HL-60 (cell line): ENCODE measurements at regions not wholly inside any gene's neighbourhood (a gene's known extent, or its start where the extent isn't known, plus 50 kb on each side); places are given as distances from the start of the nearest gene placed in this dataset.

Experiments
- DNase-seq, 2 experiments: peaks; one replicate each; pipeline ENCODE4 v3.0.0-alpha.2; 2010 to 2020; ENCODE audit warnings: low read depth in 1 of 2, low spot score in 1 of 2
- H3K27ac ChIP-seq: fragments of 250-450 bp; sonication (Bioruptor Pico); replicated peaks from 2 replicates; pipeline ENCODE4 v1.5.1; 2020; ENCODE audit warnings: mild to moderate bottlenecking, moderate library complexity
- H3K27me3 ChIP-seq: fragments of 250-450 bp; sonication (Bioruptor Pico); 2 replicates; pipeline ENCODE4 v1.5.1; 2021; ENCODE audit warnings: mild to moderate bottlenecking, moderate library complexity; ENCODE audit not compliant: insufficient read depth, poor library complexity, severe bottlenecking
- H3K4me3 ChIP-seq: replicated peaks from 2 replicates; pipeline ENCODE4 v1.5.1; 2011; ENCODE audit warnings: mild to moderate bottlenecking, control low read depth, low read length; ENCODE audit not compliant: insufficient read depth
- GABPA ChIP-seq: IDR thresholded peaks from 2 replicates; pipeline ENCODE4 v1.6.1; 2012; ENCODE audit warnings: low read depth
- POLR2AphosphoS5 ChIP-seq: IDR thresholded peaks from 2 replicates; pipeline ENCODE4 v1.6.1; 2012; ENCODE audit warnings: low read depth
- SPI1 ChIP-seq: IDR thresholded peaks from 2 replicates; pipeline ENCODE4 v1.6.1; 2012; ENCODE audit warnings: low read depth, mild to moderate bottlenecking, borderline replicate concordance
- TF ChIP-seq, protein P1 (sequence below): IDR thresholded peaks from one replicate; pipeline ENCODE4 v1.5.1; 2011; ENCODE audit warnings: low read length, control low read depth, inconsistent platforms; ENCODE audit not compliant: insufficient read depth
- TF ChIP-seq, protein P2 (sequence below): IDR thresholded peaks from 2 replicates; pipeline ENCODE4 v1.6.1; 2012; ENCODE audit warnings: low read depth; ENCODE audit not compliant: insufficient replicate concordance

DNA sequence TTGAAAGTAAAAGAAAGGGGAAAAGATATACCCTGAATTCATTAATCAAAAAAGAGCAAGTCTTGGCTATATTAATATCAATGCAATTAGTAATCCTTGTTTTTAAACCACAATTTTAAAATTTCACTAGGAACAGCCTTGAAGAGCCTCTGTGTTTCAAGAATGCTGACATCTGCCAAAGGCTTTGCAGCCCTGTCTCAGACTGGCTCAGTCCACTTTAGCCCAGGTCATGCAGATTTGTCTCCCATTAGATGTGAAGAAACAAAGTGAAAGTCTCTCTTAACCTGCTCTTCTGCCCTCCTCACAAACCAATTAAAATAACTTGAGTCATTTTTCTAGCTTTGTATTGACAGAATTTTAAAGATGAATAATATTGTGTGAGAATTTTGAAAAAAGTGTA, 102.7 kb upstream of the CARMIL1 start:
- H3K4me3 ChIP-seq = no peak overlapping the region
- DNase-seq = no peak
- H3K27me3 ChIP-seq = no peaks in the 10 kb centered on the region
- TF ChIP-seq, protein P1, sequence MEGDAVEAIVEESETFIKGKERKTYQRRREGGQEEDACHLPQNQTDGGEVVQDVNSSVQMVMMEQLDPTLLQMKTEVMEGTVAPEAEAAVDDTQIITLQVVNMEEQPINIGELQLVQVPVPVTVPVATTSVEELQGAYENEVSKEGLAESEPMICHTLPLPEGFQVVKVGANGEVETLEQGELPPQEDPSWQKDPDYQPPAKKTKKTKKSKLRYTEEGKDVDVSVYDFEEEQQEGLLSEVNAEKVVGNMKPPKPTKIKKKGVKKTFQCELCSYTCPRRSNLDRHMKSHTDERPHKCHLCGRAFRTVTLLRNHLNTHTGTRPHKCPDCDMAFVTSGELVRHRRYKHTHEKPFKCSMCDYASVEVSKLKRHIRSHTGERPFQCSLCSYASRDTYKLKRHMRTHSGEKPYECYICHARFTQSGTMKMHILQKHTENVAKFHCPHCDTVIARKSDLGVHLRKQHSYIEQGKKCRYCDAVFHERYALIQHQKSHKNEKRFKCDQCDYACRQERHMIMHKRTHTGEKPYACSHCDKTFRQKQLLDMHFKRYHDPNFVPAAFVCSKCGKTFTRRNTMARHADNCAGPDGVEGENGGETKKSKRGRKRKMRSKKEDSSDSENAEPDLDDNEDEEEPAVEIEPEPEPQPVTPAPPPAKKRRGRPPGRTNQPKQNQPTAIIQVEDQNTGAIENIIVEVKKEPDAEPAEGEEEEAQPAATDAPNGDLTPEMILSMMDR = no peak
- TF ChIP-seq SPI1 (no peak), GABPA (no peak), POLR2AphosphoS5 (no peak)
- TF ChIP-seq, protein P2, sequence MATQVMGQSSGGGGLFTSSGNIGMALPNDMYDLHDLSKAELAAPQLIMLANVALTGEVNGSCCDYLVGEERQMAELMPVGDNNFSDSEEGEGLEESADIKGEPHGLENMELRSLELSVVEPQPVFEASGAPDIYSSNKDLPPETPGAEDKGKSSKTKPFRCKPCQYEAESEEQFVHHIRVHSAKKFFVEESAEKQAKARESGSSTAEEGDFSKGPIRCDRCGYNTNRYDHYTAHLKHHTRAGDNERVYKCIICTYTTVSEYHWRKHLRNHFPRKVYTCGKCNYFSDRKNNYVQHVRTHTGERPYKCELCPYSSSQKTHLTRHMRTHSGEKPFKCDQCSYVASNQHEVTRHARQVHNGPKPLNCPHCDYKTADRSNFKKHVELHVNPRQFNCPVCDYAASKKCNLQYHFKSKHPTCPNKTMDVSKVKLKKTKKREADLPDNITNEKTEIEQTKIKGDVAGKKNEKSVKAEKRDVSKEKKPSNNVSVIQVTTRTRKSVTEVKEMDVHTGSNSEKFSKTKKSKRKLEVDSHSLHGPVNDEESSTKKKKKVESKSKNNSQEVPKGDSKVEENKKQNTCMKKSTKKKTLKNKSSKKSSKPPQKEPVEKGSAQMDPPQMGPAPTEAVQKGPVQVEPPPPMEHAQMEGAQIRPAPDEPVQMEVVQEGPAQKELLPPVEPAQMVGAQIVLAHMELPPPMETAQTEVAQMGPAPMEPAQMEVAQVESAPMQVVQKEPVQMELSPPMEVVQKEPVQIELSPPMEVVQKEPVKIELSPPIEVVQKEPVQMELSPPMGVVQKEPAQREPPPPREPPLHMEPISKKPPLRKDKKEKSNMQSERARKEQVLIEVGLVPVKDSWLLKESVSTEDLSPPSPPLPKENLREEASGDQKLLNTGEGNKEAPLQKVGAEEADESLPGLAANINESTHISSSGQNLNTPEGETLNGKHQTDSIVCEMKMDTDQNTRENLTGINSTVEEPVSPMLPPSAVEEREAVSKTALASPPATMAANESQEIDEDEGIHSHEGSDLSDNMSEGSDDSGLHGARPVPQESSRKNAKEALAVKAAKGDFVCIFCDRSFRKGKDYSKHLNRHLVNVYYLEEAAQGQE = no peak
- no peak overlapping the region for H3K27ac ChIP-seq

DNA sequence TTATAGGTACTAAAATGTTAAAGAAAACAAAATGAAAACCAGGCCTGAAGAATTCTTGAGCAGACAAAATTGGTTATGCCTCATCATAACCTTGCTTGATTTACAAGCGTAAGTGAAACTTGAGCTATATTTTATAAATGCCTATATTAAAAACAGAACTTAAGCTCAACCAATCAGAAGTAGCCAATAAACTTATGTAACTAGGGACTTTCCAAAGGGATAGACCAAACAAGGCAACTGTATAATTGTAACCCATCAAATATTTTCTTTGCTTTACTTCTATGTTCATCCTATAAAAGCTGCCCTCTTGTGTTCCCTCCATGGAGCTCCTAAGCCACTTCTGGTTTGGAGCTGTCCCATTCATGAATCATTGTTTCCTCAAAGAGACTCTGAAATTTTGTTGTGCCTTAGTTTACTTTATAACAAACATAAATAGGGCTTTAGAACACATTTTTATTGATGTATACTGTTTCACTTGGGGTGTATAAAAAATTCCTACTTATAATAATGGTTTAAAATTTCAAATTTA, 101.6 kb upstream of the CARMIL1 start:
- Histone ChIP-seq H3K4me3 (no peak overlapping the region), H3K27ac (no peak overlapping the region), H3K27me3 (no peaks in the 10 kb centered on the region)
- TF ChIP-seq, protein P2 = no peak
- TF ChIP-seq SPI1 = no peak
- no peak for DNase-seq

DNA sequence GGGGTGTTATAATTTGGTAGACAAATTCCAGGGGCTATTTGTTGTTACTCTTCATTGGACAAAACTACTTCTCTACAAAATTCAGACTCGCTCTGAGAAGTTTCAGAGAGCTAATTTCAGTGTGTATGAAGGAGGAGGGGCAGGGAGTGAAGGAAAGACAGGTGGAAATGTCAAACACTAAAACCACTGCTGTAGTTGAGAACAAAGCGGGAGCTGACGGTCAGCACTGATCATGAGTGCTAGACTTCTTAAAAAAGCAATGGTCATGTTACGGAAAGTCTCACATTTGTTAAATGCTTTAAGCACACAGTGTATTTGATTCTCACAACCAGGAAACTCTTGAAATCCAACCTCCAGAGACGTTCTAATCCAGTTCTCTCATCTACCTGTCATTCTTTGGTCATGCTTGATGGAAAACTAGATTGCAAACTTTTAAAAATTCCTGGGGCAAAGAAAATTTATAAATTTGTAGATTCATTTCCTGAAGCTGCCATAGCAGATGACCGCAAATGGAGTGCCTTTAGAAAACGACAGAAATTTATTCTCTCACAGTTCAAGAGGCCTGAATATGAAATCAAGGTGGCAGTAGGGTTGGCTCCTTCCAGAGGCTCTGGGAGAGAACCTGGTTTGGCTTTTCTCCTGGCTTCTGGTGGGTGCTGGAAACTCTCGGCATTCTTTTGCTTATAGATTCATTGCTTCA, 100.7 kb upstream of the CARMIL1 start:
- no peak overlapping the region for H3K27ac ChIP-seq
- DNase-seq = no peak
- H3K4me3 ChIP-seq = no peak overlapping the region
- TF ChIP-seq GABPA = no peak
- no peak for TF ChIP-seq POLR2AphosphoS5
- no peak for TF ChIP-seq SPI1
- TF ChIP-seq, protein P2 = no peak
- TF ChIP-seq, protein P1 = no peak
- no peaks in the 10 kb centered on the region for H3K27me3 ChIP-seq
